ENCODE measurements at regions not wholly inside any gene's neighbourhood (a gene's known extent, or its start where the extent isn't known, plus 50 kb on each side); places are given as distances from the start of the nearest gene placed in this dataset.

DNA sequence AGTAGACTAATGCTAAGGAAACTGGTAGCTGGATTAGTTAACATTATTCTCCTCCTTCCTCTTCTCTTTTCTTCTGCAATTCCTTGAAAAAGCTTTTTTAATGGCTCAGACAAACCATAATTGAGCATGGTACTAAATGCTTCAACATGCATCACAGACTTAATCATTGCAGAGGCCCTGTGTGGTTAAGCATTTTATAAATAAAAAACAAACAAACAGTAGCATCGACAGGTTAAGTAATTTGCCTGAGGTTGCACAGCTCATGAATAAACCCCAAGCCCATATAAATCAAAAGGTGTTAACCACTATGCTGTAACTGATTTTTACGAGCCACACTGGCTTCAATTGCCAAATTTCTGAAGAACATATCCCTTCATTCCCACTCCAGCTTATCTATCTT lies 462.1 kb downstream of the LMO4 start:
- DNase-seq, result no peak

DNA sequence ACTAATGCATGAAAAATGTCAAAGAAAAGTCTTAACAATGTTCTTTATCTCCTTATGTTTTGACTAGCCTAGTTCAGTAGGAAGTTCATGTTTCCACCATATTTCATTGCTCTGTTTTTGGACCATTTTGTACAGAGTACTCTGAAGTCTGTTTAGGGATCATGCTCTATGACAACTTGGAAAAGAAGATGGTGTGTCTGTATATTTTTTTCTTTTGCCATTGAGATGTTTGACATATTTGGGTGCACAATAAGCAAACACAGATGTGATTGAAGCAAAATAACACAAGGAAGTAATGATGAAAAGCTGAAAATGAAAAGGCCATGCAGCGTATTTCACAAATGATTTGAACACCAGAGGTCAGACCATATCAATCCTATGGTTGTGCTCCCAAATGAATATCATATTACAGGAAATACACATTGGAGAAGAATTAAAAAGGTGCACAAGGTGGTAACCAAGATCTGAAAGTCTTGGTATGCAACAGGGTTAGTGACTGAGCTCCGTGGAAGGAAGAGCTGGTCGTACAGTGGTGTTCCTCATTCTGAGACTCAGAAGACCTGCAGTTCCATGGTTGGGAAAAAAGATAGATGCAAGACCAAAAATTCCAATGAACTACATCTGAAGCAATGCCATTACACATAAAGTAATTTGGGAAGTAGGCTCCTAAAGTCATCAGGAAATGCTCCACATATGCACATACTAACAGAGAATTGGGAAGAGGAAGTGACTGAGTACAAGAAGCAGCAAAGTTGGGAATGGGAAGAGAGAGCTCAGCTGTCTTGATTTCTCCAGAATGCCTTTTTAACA lies 463.5 kb downstream of the LMO4 start:
- DNase-seq, result no peak

DNA sequence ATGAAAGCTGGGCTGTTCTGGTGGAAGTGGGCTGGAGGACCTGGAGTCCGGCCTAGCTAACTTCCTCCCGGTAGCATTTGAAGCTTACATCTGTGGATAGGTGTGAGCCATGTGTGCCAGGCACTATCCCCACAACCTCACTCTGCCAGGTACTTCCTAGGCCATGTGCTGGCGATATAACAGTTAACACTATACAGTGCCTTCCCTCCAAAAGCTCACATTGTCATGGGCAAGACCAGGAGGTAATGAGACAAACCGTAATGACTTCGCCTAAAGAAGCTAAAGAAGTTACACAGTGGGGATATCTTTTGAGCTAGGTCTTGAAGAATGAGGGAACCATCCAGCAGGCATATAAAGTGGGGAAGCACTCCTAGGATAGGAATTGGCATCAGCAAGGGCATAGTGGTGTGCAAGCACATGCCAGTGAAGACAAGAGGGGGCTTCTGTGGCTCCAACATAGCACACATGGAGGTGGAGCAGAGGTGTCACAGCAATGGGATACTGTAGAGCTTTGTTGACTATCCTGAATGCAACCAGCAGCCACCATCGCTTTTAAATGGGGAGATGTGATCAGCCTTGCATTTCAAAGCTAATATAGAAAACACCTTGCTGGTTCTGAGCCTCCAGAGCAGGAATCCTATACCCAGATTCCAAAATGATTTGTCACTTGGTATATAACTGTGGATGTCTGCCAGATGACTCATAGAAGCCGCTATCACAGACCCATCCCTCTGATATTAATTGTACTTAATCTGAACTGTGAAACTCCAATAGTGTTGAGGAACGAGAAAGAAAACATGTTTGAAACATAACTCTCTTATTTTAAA lies 466.3 kb downstream of the LMO4 start:
- DNase-seq, result peak in 1 of 2 experiments; percentile 30

DNA sequence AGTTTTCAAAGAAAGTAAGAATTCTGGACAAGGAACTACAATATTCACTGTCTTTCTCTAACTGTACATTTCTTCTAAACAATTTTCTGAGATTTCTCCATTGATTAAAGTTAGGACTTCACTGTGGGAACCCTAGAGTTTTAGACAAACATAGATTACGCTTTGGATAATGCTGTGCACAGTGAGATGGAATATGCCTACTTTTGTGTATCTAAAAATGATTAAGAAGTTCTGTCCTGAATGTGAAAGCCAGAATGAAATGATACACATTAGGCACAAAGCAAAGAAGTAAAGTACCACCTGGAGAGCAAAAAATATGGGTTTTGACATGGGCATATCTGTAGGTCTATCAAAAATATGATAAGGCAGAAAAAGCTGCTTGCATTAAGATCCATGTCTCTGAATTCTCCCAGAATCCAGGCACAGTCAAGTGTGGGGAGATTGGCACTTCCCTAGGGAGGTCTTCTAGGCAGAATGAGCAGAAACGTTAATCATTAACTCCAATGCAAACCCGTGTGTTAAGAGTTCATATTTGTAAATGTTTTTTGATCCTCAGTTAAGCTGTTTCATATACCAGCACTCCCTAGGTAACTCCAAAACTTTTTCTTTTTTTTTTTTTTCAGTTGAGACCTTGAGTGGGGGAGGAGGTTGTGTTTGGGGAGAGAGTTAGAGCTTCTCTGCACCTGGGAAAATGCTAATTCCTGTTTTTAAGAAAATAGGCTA lies 467.1 kb downstream of the LMO4 start:
- DNase-seq, result no peak

DNA sequence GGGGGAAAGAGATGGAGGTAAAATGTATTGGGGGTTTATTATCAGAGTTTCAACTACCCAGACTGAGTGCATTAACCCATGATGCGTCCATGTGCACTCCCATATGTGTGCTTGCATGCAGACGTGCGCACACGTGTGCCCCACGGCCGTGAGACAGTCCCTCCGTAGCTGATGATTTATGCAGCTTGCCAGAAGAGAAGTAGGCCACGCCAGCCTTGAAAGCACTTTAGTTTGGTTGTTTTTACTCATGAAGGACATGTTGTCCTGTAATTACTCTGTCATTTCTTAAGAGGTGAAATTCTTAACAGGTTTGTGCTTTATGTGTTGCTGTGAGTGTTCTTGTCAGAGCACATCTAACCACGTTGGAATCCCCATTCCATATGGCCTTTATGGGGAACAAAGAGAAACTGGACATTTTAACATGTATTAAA lies 467.8 kb downstream of the LMO4 start:
- DNase-seq, result no peak

DNA sequence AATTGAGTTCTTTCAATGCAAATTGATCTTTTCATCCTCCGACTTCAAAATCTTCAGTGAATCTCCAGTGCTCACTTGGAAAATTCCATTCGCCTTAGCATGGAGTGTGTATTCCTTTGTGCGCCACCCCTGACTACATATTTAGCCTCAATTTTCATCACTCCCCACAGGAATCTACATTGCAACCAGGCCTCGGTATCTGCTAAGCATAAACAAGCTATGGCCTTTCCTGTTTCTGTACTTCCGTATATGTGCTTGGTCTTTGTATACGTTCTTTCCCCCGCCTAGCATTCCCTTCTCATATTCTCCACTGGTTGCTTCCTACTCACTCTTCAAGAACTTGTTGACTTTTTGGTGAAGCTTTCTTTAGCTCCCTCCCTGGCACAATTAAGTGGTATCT lies 470.8 kb downstream of the LMO4 start:
- DNase-seq, result no peak

DNA sequence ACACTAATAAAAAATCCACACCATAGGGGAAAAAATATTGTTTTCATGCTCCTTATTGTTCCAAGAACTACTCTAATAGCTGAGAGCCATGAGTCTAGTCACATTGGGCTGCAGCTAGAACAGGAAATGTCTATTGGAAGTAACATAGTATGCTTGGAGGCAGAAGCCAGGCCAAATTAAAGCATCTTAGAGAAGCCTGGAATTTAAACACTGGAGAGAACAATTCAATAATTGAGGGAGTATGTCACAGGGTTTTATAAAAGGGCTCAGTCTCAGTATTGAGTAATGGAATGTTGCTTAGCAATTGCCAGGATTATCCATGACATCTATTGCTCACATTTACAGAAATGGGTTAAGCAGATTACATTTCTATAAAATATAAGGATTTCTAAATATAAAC lies 471.3 kb downstream of the LMO4 start:
- DNase-seq, result no peak

DNA sequence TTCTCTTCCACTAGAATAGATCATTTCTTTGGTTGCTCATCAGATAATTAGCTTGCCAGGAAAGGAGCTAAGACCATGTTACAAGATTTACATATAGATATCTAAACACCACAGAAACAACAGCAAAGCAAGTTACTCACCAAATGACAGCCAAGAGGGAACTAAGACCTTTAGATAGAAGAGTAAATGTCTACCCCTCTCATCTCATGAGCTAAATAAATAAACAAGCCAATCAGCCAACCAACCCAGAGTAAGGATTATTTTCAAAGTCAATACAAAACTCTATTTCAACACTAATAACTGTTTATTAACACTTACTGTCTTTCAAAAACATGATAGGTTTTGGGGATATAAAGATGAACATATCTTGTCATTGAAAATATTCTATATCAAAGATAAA lies 474.7 kb downstream of the LMO4 start:
- DNase-seq, result no peak

DNA sequence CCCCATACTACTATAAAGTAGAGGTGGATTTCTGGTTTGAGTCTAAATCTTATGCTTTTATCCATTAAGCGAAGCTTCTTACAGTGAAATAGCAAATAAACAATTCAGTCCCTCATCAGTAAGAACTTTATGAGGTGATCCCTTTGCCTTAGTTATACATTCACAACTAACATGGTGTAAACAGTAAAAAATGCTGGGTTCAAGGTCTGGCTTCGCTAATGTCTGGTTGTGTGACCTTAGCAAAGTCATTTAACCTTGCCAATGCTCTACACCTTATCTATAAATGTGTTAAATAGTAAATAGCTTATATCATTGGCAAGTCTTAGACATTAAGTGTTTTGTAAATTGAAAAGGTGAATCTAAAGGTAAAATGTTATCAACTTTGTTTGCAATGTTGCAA lies 475.4 kb downstream of the LMO4 start:
- no peak for DNase-seq

DNA sequence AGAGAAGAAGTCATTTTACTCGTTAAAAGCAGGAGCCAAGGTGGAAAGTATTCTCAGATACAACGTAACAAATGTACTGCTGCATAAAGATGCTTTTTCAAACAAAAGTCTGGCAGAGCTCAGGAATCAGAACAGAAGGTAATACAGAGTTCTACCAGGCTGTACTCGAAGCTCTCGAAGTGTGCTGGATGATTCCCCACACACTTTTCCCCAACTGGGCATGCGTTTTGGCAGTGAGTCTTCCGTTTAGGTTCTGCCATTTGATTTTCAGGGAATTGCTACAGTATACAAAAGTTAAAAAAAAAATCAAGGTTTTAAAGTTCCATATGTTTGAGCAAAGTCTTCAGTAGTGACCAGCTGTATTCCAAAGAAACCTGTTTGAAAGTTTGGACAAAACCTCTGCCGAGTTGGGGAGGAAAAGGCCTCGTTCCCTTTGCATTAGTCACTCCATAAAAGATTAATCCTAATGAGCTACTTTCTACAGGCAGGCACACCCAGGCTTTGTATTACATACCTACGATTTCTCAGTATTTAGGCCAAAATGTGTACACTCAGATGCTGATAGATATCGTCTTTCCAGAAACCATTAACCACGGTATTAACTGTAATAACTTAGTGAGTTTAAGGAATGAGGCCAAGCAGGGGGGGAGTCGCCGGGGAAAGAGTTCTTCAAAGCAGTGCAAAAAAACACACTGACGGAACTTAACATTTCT lies 477.1 kb downstream of the LMO4 start:
- DNase-seq, result no peak

DNA sequence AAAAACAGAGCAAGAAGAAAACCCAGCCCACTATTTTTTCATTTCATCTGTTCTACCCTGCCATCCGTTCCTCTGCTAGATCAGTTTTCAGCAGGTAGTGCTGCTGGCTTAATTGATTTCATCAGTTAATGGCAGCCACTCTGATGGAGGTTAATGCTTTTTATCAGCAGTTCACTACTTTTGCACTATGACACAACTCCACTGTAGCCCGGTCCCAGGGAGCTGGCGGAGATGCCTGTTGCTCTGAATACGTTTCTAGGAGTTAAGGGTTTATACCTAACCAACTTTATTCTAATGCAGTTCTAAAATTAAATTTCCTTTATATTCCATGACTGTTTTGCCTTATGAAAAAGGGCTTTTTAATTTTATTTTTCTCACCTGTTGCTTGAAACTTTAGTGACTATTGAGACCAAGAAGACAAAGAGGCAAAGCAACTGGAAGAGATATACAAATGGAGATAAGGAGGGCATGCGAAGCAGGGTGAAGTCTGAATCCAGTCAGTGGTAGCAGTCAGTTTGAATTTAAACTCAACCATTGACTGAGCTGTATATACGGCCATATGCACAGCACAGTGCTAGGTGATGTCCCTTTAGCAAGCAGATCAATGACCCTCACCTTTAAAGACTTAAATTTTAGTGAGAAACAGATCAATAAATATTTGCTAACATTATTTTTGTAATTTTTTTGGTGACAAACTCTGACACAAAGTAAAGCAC lies 477.9 kb downstream of the LMO4 start:
- no peak for DNase-seq

DNA sequence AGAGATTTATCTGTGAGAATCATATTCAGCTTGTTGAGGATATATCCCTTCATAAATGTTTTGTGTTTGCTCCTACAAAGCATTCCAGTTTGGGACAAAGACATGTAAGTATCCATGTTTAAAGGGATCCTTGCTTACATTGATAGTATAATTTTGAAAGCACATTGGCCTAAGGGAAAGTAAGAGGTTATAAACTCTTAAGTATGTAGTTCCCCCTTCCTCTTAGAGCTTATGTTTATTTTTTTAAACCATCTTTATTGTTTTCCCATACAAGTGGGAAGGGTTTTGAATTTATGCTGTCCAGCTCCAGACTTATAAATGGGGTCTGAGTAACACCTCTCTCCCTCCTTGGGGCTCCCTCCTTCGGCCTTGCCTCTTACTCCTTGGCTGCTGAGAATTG lies 481.5 kb downstream of the LMO4 start:
- DNase-seq, result no peak

DNA sequence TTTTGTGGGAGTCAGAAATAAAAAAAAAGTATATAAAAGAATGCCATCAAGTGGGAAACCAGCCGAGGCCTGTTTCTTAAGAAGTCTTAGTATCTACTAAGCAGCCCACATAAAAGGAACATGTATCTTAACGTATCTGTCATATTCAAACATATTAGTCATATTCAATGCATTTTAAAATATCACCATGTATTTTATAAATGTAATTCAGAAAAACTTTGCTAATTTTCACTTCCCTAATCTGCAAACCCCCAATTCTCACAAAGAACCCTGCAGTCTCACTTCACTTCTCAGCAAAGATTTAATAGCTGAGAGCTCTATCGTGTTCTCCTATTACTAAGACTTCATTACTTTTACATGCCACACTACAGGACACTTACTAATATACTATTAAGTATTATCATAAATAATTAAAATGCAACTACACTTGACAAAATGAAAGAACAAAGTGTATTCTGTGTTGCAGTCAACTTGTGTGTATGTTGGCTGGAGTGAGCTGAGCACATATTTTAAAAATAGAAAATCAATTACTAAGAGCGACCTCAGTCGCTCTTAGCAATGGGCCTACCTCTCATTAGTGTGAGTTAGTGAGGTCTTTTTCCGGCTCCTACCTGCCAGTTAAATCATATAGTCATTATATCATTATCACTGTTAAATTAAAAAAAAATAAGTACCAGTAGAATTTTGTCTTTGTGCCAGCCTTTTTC lies 484.3 kb downstream of the LMO4 start:
- no peak for DNase-seq

DNA sequence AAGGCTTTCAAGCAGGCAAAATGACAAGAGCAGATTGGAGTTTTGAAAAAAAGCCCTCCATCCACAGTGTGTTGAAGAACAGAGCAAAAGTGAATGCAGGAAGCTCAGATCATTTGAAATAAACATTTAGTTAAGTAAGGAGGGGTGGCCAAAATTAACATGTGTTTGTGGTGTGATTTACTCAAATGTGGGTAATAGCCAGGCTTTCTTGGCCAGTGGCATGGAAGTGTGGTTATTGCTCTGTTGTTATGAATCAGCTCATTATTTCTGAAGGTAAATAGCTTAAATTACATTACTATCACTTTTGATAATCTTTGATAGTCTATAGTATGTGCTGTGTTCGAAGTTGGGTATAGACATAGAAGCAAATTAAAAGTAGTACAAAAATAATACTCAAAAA lies 485.9 kb downstream of the LMO4 start:
- DNase-seq, result no peak

DNA sequence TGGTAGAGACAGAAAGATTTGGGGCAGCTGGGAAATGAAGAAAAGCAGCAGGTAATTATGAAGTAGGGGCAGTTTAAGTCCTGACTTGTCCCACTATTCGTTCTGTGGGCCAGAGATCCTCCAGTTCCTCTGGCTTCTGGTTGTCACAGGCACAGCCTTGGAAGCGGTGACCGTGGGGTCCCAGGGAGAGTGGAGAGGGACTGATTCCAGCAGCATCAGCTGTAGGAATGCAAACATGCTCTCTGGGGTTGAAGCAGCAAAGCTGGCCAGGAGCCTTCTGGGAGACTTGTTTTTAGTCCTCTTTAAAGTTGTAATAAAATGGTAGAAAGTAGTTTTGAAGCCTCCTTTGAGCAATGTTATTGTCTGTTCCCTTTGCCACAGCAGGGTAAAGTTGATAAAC lies 488.0 kb downstream of the LMO4 start:
- no peak for DNase-seq

DNA sequence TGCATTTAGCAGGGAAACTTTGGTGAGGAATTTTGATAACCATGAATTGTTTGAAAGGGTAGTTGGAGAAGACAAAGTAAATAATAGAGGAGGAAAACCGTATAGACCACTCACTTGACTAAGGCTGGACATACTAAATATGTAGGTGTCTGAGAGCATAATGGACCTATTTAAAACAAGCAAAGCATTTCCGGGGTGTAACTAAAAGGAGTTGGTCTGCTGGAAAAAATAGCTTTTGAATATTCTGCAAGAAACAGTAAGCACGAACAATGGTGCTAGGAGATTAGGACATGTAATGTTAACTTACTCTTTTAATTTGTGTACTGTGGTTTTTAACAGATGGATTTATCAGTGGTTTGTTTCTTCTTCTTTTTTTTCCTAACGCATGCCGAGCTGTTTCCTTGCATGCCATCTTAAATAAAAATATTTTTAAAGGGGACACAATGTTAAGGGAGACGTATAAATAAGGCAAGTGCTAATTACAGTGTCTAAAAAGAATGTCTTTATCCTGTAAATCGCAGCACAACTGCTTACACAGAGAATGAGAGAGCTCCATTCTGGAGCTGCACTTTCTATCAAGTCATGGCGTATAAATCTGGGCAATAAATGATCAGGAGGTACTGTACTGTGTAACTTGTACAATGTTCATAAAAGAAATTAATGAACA lies 492.1 kb downstream of the LMO4 start:
- no peak for DNase-seq

DNA sequence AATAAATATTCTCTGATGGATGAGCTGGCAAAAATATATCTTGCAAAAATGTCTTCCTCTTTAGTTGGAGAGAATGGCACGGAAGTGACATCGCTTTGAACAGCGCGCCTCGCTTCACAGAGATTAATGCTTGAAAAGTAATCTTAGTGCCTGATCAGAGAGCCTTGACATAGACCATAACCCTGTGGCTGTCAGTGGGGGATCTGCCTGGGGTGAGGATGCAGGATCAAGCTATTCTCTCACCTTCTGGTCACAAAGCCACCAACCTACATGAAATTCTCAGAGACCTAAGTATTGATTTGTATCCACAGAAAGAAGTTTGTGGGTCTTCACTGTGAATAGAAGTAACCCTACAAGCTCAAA lies 492.6 kb downstream of the LMO4 start:
- DNase-seq, result no peak

DNA sequence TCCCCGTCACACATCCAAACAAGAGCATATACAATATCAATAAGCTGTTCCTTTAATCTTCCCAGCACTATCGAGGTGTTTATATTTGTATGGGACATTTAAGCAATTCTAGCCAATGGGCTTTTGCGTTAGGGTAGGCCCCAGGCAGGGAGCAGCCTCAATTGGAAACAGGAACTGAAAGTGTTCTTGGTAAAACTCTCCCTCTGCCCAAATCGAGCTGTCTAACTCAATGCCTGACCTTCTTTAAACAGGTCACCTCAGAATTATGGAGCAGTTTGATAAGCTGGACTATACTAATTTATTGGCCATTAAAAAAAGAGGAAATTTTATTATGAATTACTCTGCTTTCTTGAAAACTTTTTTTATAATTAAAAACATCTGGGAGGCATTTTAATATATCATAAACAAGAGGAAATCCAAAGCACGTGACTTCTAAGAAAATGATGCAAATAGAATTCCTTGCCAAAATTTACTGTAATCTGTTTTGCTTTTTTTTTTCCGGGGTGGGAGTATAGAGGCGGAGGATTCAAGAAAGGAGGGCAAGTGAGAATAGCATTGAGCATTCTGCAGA lies 498.1 kb downstream of the LMO4 start:
- peak in 1 of 2 experiments; percentile 53 for DNase-seq

DNA sequence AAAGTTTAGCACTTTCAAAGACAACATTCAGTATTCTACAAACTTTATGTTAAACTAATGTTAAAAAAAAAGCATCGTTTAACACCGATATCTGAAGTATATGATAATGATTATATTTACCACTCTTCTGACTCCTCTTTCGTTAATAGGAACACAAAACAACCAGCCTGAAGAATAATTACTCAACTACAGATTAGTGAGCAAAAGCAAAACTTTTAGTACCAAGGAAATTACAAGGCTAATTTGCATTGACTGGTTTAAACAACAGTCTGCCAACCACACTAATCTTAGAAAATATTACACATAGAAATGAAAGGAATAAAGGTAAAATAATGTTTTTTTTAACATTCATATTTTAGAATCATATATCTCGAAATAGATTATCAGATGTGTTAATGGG lies 500.7 kb downstream of the LMO4 start:
- no peak for DNase-seq

DNA sequence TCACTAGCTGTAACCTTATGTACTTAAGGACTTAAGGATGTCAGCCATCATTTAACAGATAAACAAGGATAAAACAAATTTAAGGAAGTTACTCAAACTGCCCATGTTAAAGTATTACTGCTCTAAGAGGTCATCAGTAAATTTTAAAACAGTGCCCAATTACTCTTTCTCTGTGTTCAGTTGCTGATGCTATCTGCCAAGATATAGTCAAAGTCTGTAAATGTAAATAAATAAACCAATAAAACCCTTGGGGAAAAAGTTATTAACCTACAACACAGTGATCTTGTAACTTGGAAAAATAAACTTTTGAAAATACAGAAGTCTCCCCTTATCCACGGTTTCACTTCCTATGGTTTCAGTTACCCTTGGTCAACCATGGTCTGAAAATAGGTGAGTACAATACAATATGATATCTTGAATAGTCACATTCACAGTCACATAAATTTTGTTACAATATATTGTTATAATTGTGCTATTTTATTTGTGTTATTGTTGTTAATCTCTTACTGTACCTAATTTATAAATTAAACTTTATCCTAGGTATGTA lies 501.8 kb downstream of the LMO4 start:
- DNase-seq, result no peak

Measured in NCI-H446 (cell line).